Testis (tissue), 2 donors: ENCODE measurements at regions not wholly inside any gene's neighbourhood (a gene's known extent, or its start where the extent isn't known, plus 50 kb on each side); places are given as distances from the start of the nearest gene placed in this dataset.

ENCODE experiments used
- POLR2A ChIP-seq: fragments of 450-650 bp; IDR thresholded peaks from one replicate; pipeline ENCODE4 v1.6.1; 2017; ENCODE audit warnings: antibody characterized with exemption, mild to moderate bottlenecking, moderate library complexity
- TF ChIP-seq, protein P1 (sequence below), 3 experiments: fragments of 450-650 bp in 2 of 3; fragments of 200-600 bp in 1 of 3; sonication (generic) in 1 of 3; IDR thresholded peaks; one replicate each; pipeline ENCODE4 v1.5.1; 2016 to 2019; ENCODE audit warnings: antibody characterized with exemption in 3 of 3, mild to moderate bottlenecking in 2 of 3, moderate library complexity in 1 of 3

DNA sequence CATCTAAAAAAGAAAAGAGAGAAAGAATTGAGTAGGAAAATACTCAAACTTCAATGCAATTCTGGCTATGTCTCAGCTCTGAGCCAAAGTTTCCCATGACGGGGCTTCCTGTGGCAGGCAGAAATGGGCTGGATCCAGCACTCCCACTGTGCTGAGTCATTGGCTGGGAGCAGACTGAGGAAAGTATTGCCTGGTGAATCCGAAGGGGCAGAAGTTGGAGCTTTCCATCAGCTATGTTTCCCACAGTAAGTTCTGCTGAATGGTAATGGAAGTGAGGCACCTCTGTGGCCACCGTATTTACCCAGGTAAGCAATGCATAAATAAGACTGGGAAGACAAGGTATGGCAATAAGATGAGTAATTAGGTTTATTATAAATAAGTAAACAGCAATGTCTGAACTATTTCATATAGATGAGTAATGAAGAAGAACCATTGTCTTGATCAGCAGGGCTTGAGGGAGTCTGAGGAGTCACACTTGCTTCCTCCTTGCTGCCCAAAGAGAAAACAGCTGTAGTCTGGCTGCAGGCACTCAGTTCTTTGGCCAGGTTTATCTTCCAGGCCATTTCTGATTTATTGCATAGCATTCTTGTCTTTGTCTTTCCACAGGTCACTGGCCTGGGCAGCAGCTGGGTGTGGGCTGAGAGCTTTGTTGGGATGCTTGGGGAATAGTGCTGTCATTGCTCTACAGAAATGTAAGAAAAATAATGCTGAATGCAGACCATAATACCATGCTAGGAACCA lies 255.3 kb downstream of the DNAJB9 start:
- TF ChIP-seq, protein P1, sequence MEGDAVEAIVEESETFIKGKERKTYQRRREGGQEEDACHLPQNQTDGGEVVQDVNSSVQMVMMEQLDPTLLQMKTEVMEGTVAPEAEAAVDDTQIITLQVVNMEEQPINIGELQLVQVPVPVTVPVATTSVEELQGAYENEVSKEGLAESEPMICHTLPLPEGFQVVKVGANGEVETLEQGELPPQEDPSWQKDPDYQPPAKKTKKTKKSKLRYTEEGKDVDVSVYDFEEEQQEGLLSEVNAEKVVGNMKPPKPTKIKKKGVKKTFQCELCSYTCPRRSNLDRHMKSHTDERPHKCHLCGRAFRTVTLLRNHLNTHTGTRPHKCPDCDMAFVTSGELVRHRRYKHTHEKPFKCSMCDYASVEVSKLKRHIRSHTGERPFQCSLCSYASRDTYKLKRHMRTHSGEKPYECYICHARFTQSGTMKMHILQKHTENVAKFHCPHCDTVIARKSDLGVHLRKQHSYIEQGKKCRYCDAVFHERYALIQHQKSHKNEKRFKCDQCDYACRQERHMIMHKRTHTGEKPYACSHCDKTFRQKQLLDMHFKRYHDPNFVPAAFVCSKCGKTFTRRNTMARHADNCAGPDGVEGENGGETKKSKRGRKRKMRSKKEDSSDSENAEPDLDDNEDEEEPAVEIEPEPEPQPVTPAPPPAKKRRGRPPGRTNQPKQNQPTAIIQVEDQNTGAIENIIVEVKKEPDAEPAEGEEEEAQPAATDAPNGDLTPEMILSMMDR (IDR thresholded peaks at IDR 0.05), result no peak
- no peak for TF ChIP-seq POLR2A
